GM12878 (cell line): ENCODE measurements at regions not wholly inside any gene's neighbourhood (a gene's known extent, or its start where the extent isn't known, plus 50 kb on each side); places are given as distances from the start of the nearest gene placed in this dataset.

Source experiments
- ATAC-seq: fragments of 200-7000 bp; cut with Tn5 transposase; 3 replicates; pipeline ENCODE4 v1.9.1; 2020; ENCODE audit warnings: mild to moderate bottlenecking, moderate library complexity
- BruUV-seq: library from RNA; stranded (reverse); fragments of 400-500 nt; replicated peaks from 2 replicates; lab custom pipeline; 2021; lab: Mats Ljungman, UMichigan
- CTCF ChIA-PET: fragments of 300-600 bp; sonication (Branson Sonifier 250); formaldehyde crosslinking; extraction: SDS; loops from one replicate; lab custom pipeline; 2021; ENCODE audit warnings: inconsistent platforms; lab: Yijun Ruan, JAX
- POLR2A ChIA-PET: fragments of 350-600 bp; formaldehyde crosslinking; extraction: SDS; loops from one replicate; lab custom pipeline; 2021; ENCODE audit warnings: inconsistent platforms; lab: Charles Lee
- RAD21 ChIA-PET: fragments of 300-600 bp; sonication (Branson Sonifier 250); formaldehyde crosslinking; loops from one replicate; lab custom pipeline; 2023; ENCODE audit warnings: antibody characterized with exemption; ENCODE audit not compliant: unreplicated experiment; lab: Charles Lee
- SMC1A ChIA-PET: fragments of 300-600 bp; sonication (Branson Sonifier 250); formaldehyde crosslinking; loops from one replicate; lab custom pipeline; 2023; ENCODE audit not compliant: unreplicated experiment, uncharacterized antibody; lab: Charles Lee
- DNase-seq: peaks from one replicate; pipeline ENCODE4 v3.0.0-alpha.2; 2011; ENCODE audit warnings: low read depth, low spot score
- FAIRE-seq: peaks from 3 replicates; lab custom pipeline; 2011; peaks lifted over from hg19 to GRCh38; lab: Jason Lieb, UNC
- H2AFZ ChIP-seq: 2 replicates; pipeline ENCODE4 v1.6.0; 2011; ENCODE audit warnings: low read depth, low read length, control low read depth; ENCODE audit not compliant: control insufficient read depth
- H3K27ac ChIP-seq: 2 replicates; pipeline ENCODE4 v1.5.1; 2011; ENCODE audit warnings: control low read depth; ENCODE audit not compliant: control insufficient read depth, insufficient read depth
- H3K27me3 ChIP-seq, 2 experiments: replicated peaks in 1 of 2; 2 replicates each; pipeline versions ENCODE4 v1.6.0 to v1.6.1; 2011; ENCODE audit warnings: low read length in 1 of 2; ENCODE audit not compliant: control insufficient read depth in 2 of 2, insufficient read depth in 2 of 2
- H3K36me3 ChIP-seq, 2 experiments: 2 replicates each; pipeline ENCODE4 v1.5.1; 2011; ENCODE audit warnings: low read length in 1 of 2; ENCODE audit not compliant: control insufficient read depth in 2 of 2, insufficient read depth in 2 of 2
- H3K4me1 ChIP-seq: 2 replicates; pipeline ENCODE4 v1.6.1; 2011; ENCODE audit warnings: mild to moderate bottlenecking, low read length, moderate library complexity, mixed read lengths; ENCODE audit not compliant: control insufficient read depth, insufficient read depth
- H3K4me2 ChIP-seq: 2 replicates; pipeline ENCODE4 v1.6.0; 2011; ENCODE audit warnings: control low read depth; ENCODE audit not compliant: control insufficient read depth, insufficient read depth
- H3K4me3 ChIP-seq: fragments of 200-600 bp; sonication (generic); 2 replicates; pipeline ENCODE4 v1.5.1; 2016
- H3K79me2 ChIP-seq: 2 replicates; pipeline ENCODE4 v1.6.0; 2011; ENCODE audit warnings: low read length; ENCODE audit not compliant: control insufficient read depth, insufficient read depth
- H3K9ac ChIP-seq: 2 replicates; pipeline ENCODE4 v1.8.0; 2011; ENCODE audit warnings: low read length, control low read depth, mixed read lengths; ENCODE audit not compliant: control insufficient read depth, insufficient read depth
- H3K9me3 ChIP-seq: replicated peaks from 3 replicates; pipeline ENCODE4 v1.5.1; 2011; ENCODE audit warnings: mild to moderate bottlenecking, low read length; ENCODE audit not compliant: control insufficient read depth, insufficient read depth
- H4K20me1 ChIP-seq: 2 replicates; pipeline ENCODE4 v1.6.0; 2011; ENCODE audit not compliant: control insufficient read depth, insufficient read depth
- BRCA1 ChIP-seq: IDR thresholded peaks from 2 replicates; pipeline ENCODE4 v1.6.1; 2011; ENCODE audit warnings: low read depth, low read length, improper control_type of control experiment
- DPF2 ChIP-seq: fragments of 450-650 bp; IDR thresholded peaks from 2 replicates; pipeline ENCODE4 v1.6.1; 2017; ENCODE audit warnings: mild to moderate bottlenecking
- FOXM1 ChIP-seq: IDR thresholded peaks from 2 replicates; pipeline ENCODE4 v1.6.1; 2012; ENCODE audit warnings: low read depth, mild to moderate bottlenecking, inconsistent platforms, low read length, moderate library complexity
- GATAD2B ChIP-seq: fragments of 450-650 bp; conservative IDR thresholded peaks from 2 replicates; pipeline ENCODE4 v1.6.1; 2017; ENCODE audit warnings: low read depth, mild to moderate bottlenecking, moderate library complexity
- IKZF2 ChIP-seq, 2 experiments: fragments of 450-650 bp; IDR thresholded peaks; 2 replicates each; pipeline ENCODE4 v1.6.1; 2017; ENCODE audit warnings: mild to moderate bottlenecking in 2 of 2, moderate library complexity in 2 of 2
- KDM1A ChIP-seq: fragments of 200-600 bp; sonication (generic); IDR thresholded peaks from 2 replicates; pipeline ENCODE4 v1.6.1; 2016; ENCODE audit warnings: borderline replicate concordance
- MEF2A ChIP-seq: IDR thresholded peaks from 2 replicates; pipeline ENCODE4 v1.6.1; 2011; ENCODE audit warnings: low read depth, mild to moderate bottlenecking, low read length, moderate library complexity; ENCODE audit not compliant: insufficient read depth
- NR2C2 ChIP-seq: IDR thresholded peaks from 2 replicates; pipeline ENCODE4 v1.6.1; 2011; ENCODE audit warnings: borderline replicate concordance, low read depth; ENCODE audit not compliant: control insufficient read depth, insufficient read length
- NRF1 ChIP-seq: conservative IDR thresholded peaks from 2 replicates; pipeline ENCODE4 v1.6.1; 2011; ENCODE audit warnings: mild to moderate bottlenecking, low read depth, low read length, improper control_type of control experiment
- PAX5 ChIP-seq: IDR thresholded peaks from 2 replicates; pipeline ENCODE4 v1.6.1; 2011; ENCODE audit warnings: low read depth, low read length, borderline replicate concordance
- RAD21 ChIP-seq: IDR thresholded peaks from 2 replicates; pipeline ENCODE4 v1.6.1; 2011; ENCODE audit warnings: mild to moderate bottlenecking, low read depth, low read length, moderate library complexity; ENCODE audit not compliant: insufficient read depth
- RB1 ChIP-seq: fragments of 450-650 bp; formaldehyde crosslinking; IDR thresholded peaks from 2 replicates; pipeline ENCODE4 v1.6.1; 2017; ENCODE audit warnings: mild to moderate bottlenecking, borderline replicate concordance
- RBBP5 ChIP-seq: fragments of 200-600 bp; sonication (generic); conservative IDR thresholded peaks from 2 replicates; pipeline ENCODE4 v1.6.1; 2016
- SMC3 ChIP-seq: IDR thresholded peaks from 2 replicates; pipeline ENCODE4 v1.6.1; 2011; ENCODE audit warnings: low read length, improper control_type of control experiment, borderline replicate concordance
- TCF7 ChIP-seq: IDR thresholded peaks from 2 replicates; pipeline ENCODE4 v1.6.1; 2014; ENCODE audit warnings: antibody characterized with exemption, borderline replicate concordance
- ZNF622 ChIP-seq: fragments of 450-650 bp; IDR thresholded peaks from 2 replicates; pipeline ENCODE4 v1.6.1; 2017; ENCODE audit warnings: mild to moderate bottlenecking, inconsistent platforms
- WGBS: methylation state at CpG from one replicate; pipeline ENCODE4 v1.1.6; 2016; ENCODE audit warnings: low lambda C conversion rate; ENCODE audit not compliant: insufficient replicate concordance, insufficient coverage; ENCODE audit errors: missing lambda C conversion rate; 5-methylcytosine and 5-hydroxymethylcytosine counted together
- in situ Hi-C: fragments of 300-500 bp; cut with MboI; formaldehyde crosslinking; loops from 9 replicates; pipeline ENCODE4 v1.14.3; 2018; ENCODE audit warnings: mixed read lengths
- intact Hi-C: fragments of 100-400 bp; cut with micrococcal nuclease; formaldehyde crosslinking; loops from one replicate; pipeline ENCODE4 v1.14.2; 2022; ENCODE audit not compliant: unreplicated experiment
- TF ChIP-seq, protein P1 (sequence below): IDR thresholded peaks from 2 replicates; pipeline ENCODE4 v1.6.1; 2012; ENCODE audit warnings: low read length, inconsistent platforms
- TF ChIP-seq, protein P2 (sequence below): IDR thresholded peaks from 2 replicates; pipeline ENCODE4 v1.6.1; 2012; ENCODE audit warnings: low read depth, low read length, improper control_type of control experiment
- TF ChIP-seq, protein P3 (sequence below), 3 experiments: IDR thresholded peaks in 2 of 3; conservative IDR thresholded peaks in 1 of 3; 2 replicates each; pipeline ENCODE4 v1.5.1; 2011; ENCODE audit warnings: low read depth in 3 of 3, low read length in 3 of 3, mild to moderate bottlenecking in 3 of 3, control low read depth in 2 of 3, moderate library complexity in 2 of 3, inconsistent platforms in 1 of 3, mixed read lengths in 1 of 3; ENCODE audit not compliant: control insufficient read depth in 2 of 3, insufficient read depth in 1 of 3; ENCODE audit errors: extremely low read depth in 1 of 3

DNA sequence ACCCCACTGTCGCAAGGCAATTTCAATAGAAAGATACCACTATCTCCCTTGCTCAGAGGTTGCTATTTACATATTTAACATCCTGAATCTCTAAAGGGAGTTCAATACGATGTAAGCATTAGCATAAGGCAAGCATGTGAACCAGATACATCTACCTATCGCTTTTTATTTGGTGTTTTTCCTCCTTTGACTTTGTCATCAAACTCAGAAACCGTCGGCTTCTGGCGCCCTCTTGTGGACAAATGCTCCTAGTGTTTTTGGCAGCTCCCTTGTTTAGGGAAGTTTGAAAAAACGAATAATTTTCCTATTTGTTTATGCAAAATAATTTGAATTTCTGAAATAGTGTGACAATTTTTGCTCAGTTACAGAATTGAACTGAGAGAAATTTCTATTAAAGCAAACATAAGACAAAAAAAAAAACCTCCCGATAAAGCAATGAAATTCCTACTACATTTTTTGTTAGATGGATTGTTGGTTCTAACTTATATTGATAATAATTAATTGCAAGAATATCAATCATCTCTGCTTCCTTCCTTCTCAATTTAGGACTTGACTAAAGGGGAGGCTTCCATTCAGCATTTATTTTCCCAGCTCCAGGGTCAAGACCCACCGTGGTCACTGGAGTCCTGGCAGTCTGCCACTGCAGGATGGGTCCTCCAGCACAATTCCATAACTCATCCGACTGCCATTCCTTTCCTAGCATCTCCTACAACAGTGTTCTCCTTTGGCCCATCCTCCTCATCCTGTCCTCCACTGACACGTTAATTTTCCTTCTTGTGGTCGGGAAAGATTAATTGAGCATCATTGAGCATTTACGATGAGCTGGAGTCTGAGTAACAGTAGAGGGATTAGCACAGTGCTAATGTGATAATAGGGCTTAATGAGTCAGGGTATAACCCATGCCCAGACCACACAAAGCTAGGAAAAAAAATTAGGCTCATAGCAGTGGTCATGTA lies 131.8 kb upstream of the CHD1 start:
- H3K79me2 ChIP-seq: no peaks in the 10 kb centered on the region
- POLR2A ChIA-PET: interaction anchor here (0.7 kb wide), 1 partner anchor 10 kb away, joined by 3 read pairs; no protein-coding TSS in a partner anchor
- H3K4me1 ChIP-seq: peaks cover 18% of the 10 kb centered on the region
- ATAC-seq (peak; percentile 79), FAIRE-seq (peak; percentile 73), DNase-seq (peak; percentile 34)
- H3K9me3 ChIP-seq: no peaks in the 10 kb centered on the region
- WGBS: 31% methylated on average over 13 of the region's 13 CpGs
- no peak overlapping the region for H3K27ac ChIP-seq
- no peaks in the 10 kb centered on the region for H3K27me3 ChIP-seq
- H4K20me1 ChIP-seq: no peaks in the 10 kb centered on the region
- H3K9ac ChIP-seq: no peak overlapping the region
- H2AFZ ChIP-seq: peak overlapping the region; percentile 40
- SMC1A ChIA-PET: interaction anchor here (0.7 to 4.8 kb wide), 24 partner anchors 10 to 329 kb away, joined by 3 to 41 read pairs (median 6); no protein-coding TSS in a partner anchor
- CTCF ChIA-PET: interaction anchor here (0.6 to 6.5 kb wide), 41 partner anchors 10 to 1830 kb away, joined by 3 to 45 read pairs (median 4); no protein-coding TSS in a partner anchor
- peak overlapping the region; percentile 36; the same call in 1 of the 2 replicates for H3K4me2 ChIP-seq
- RAD21 ChIA-PET: interaction anchor here (0.8 to 4.7 kb wide), 20 partner anchors 8 to 291 kb away, joined by 3 to 38 read pairs (median 4); no protein-coding TSS in a partner anchor
- H3K4me3 ChIP-seq: peak overlapping the region; percentile 0; the same call in 1 of the 2 replicates
- no peaks in the 10 kb centered on the region for H3K36me3 ChIP-seq
- no TSS peak for BruUV-seq
- in situ Hi-C loops: no loop called here
- intact Hi-C loops: loop anchor here (1.0 to 2.0 kb wide), 4 partner anchors 27 to 292 kb away; no protein-coding TSS in a partner anchor
- TF ChIP-seq NR2C2 (no peak), RAD21 (peak; percentile 95), SMC3 (peak; percentile 80), NRF1 (no peak), DPF2 (no peak), IKZF2 (IDR thresholded peaks at IDR 0.05) (no peak), MEF2A (0 out of 2 replicates have a peak, but pooled peaks have one; percentile 15), RB1 (0 out of 2 replicates have a peak, but pooled peaks have one; percentile 46), BRCA1 (no peak), ZNF622 (no peak), PAX5 (no peak), FOXM1 (0 out of 2 replicates have a peak, but pooled peaks have one; percentile 46), TCF7 (no peak), RBBP5 (no peak), KDM1A (no peak), GATAD2B (no peak)
- TF ChIP-seq, protein P1, sequence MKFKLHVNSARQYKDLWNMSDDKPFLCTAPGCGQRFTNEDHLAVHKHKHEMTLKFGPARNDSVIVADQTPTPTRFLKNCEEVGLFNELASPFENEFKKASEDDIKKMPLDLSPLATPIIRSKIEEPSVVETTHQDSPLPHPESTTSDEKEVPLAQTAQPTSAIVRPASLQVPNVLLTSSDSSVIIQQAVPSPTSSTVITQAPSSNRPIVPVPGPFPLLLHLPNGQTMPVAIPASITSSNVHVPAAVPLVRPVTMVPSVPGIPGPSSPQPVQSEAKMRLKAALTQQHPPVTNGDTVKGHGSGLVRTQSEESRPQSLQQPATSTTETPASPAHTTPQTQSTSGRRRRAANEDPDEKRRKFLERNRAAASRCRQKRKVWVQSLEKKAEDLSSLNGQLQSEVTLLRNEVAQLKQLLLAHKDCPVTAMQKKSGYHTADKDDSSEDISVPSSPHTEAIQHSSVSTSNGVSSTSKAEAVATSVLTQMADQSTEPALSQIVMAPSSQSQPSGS: no peak
- TF ChIP-seq, protein P2, sequence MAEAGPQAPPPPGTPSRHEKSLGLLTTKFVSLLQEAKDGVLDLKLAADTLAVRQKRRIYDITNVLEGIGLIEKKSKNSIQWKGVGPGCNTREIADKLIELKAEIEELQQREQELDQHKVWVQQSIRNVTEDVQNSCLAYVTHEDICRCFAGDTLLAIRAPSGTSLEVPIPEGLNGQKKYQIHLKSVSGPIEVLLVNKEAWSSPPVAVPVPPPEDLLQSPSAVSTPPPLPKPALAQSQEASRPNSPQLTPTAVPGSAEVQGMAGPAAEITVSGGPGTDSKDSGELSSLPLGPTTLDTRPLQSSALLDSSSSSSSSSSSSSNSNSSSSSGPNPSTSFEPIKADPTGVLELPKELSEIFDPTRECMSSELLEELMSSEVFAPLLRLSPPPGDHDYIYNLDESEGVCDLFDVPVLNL: no peak
- TF ChIP-seq, protein P3, sequence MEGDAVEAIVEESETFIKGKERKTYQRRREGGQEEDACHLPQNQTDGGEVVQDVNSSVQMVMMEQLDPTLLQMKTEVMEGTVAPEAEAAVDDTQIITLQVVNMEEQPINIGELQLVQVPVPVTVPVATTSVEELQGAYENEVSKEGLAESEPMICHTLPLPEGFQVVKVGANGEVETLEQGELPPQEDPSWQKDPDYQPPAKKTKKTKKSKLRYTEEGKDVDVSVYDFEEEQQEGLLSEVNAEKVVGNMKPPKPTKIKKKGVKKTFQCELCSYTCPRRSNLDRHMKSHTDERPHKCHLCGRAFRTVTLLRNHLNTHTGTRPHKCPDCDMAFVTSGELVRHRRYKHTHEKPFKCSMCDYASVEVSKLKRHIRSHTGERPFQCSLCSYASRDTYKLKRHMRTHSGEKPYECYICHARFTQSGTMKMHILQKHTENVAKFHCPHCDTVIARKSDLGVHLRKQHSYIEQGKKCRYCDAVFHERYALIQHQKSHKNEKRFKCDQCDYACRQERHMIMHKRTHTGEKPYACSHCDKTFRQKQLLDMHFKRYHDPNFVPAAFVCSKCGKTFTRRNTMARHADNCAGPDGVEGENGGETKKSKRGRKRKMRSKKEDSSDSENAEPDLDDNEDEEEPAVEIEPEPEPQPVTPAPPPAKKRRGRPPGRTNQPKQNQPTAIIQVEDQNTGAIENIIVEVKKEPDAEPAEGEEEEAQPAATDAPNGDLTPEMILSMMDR (IDR thresholded peaks at IDR 0.05 in 2 of 3, conservative IDR thresholded peaks at IDR 0.05 in 1 of 3; ENCODE audit: control insufficient read depth in 2 of 3, extremely low read depth in 1 of 3, insufficient read depth in 1 of 3, low read depth in 3 of 3, low read length in 3 of 3): peak; percentile 76 to 87 (median 82)
